HEK293 (cell line): ENCODE measurements at regions not wholly inside any gene's neighbourhood (a gene's known extent, or its start where the extent isn't known, plus 50 kb on each side); places are given as distances from the start of the nearest gene placed in this dataset.

Source experiments
- CTCF ChIA-PET: fragments of 350-600 bp; formaldehyde crosslinking; extraction: SDS; loops from one replicate; lab custom pipeline; 2021; ENCODE audit warnings: antibody characterized with exemption; lab: Yijun Ruan, JAX
- POLR2A ChIA-PET: fragments of 300-600 bp; formaldehyde crosslinking; extraction: SDS; loops from one replicate; lab custom pipeline; 2020; ENCODE audit warnings: antibody characterized with exemption, inconsistent platforms; lab: Yijun Ruan, JAX
- H3K27ac ChIP-seq: fragments of 200-500 bp; sonication (Bioruptor generic); 2 replicates; pipeline ENCODE4 v1.5.1; 2014; ENCODE audit warnings: low read depth, low read length, control low read depth, inconsistent platforms; ENCODE audit errors: extremely low read depth
- H3K36me3 ChIP-seq, 2 experiments: fragments of 200-500 bp in 1 of 2; sonication (Bioruptor generic) in 1 of 2; 1 replicate in 1 of 2; 2 replicates in 1 of 2; pipeline ENCODE4 v1.5.1; 2014 to 2017; ENCODE audit warnings: inconsistent platforms in 2 of 2, low read length in 2 of 2; ENCODE audit not compliant: control insufficient read depth in 2 of 2, insufficient read depth in 1 of 2
- H3K4me1 ChIP-seq: fragments of 200-500 bp; sonication (Bioruptor generic); 2 replicates; pipeline ENCODE4 v1.5.1; 2014; ENCODE audit warnings: mild to moderate bottlenecking, low read length, inconsistent platforms; ENCODE audit not compliant: control insufficient read depth, insufficient read depth
- H3K4me3 ChIP-seq: 2 replicates; pipeline ENCODE4 v1.5.1; 2011; ENCODE audit warnings: low read depth, mild to moderate bottlenecking, control low read depth, low read length, moderate library complexity
- H3K9me3 ChIP-seq: fragments of 200-500 bp; sonication (Bioruptor generic); 2 replicates; pipeline ENCODE4 v1.5.1; 2014; ENCODE audit warnings: low read depth, low read length, inconsistent platforms; ENCODE audit not compliant: control insufficient read depth, insufficient read depth
- AEBP2 ChIP-seq: fragments of 450-650 bp; formaldehyde crosslinking; IDR thresholded peaks from 2 replicates; pipeline ENCODE4 v1.5.1; 2016; ENCODE audit warnings: missing biosample characterization, missing genetic modification characterization, borderline replicate concordance
- EGR2 ChIP-seq: fragments of 450-650 bp; formaldehyde crosslinking; IDR thresholded peaks from 2 replicates; pipeline ENCODE4 v1.5.1; 2016; ENCODE audit warnings: low read depth, missing biosample characterization, missing genetic modification characterization
- IKZF3 ChIP-seq: fragments of 450-650 bp; IDR thresholded peaks from 2 replicates; pipeline ENCODE4 v1.5.0; 2018; ENCODE audit warnings: missing biosample characterization, mild to moderate bottlenecking, missing genetic modification characterization, moderate library complexity
- MYNN ChIP-seq: fragments of 450-650 bp; formaldehyde crosslinking; IDR thresholded peaks from 2 replicates; pipeline ENCODE4 v1.5.1; 2016; ENCODE audit warnings: missing biosample characterization, missing genetic modification characterization, borderline replicate concordance
- PRDM10 ChIP-seq: fragments of 450-650 bp; formaldehyde crosslinking; IDR thresholded peaks from 2 replicates; pipeline ENCODE4 v1.5.1; 2016; ENCODE audit warnings: missing biosample characterization, missing genetic modification characterization
- SETDB1 ChIP-seq: IDR thresholded peaks from one replicate; pipeline ENCODE4 v1.6.1; 2017; ENCODE audit warnings: mild to moderate bottlenecking, low read length, moderate library complexity, mixed read lengths; ENCODE audit not compliant: insufficient read length
- SP2 ChIP-seq: fragments of 450-650 bp; formaldehyde crosslinking; IDR thresholded peaks from 2 replicates; pipeline ENCODE4 v1.5.1; 2016; ENCODE audit warnings: missing biosample characterization, missing genetic modification characterization
- SP3 ChIP-seq: fragments of 450-650 bp; formaldehyde crosslinking; IDR thresholded peaks from 2 replicates; pipeline ENCODE4 v1.5.1; 2016; ENCODE audit warnings: missing biosample characterization, missing genetic modification characterization
- YY2 ChIP-seq: fragments of 450-650 bp; formaldehyde crosslinking; IDR thresholded peaks from 2 replicates; pipeline ENCODE4 v1.5.1; 2016; ENCODE audit warnings: missing biosample characterization, missing genetic modification characterization
- ZBTB10 ChIP-seq: fragments of 450-650 bp; formaldehyde crosslinking; IDR thresholded peaks from 2 replicates; pipeline ENCODE4 v1.5.1; 2016; ENCODE audit warnings: missing biosample characterization, missing genetic modification characterization
- ZBTB6 ChIP-seq: fragments of 450-650 bp; formaldehyde crosslinking; IDR thresholded peaks from 2 replicates; pipeline ENCODE4 v1.5.1; 2017; ENCODE audit warnings: missing biosample characterization, missing genetic modification characterization
- ZBTB8A ChIP-seq: fragments of 450-650 bp; formaldehyde crosslinking; IDR thresholded peaks from 2 replicates; pipeline ENCODE4 v1.5.1; 2016; ENCODE audit warnings: missing biosample characterization, missing genetic modification characterization
- ZFP3 ChIP-seq: fragments of 450-650 bp; formaldehyde crosslinking; IDR thresholded peaks from 2 replicates; pipeline ENCODE4 v1.5.1; 2016; ENCODE audit warnings: low read depth, missing biosample characterization, missing genetic modification characterization
- ZNF140 ChIP-seq: fragments of 450-650 bp; formaldehyde crosslinking; IDR thresholded peaks from 2 replicates; pipeline ENCODE4 v1.5.1; 2016; ENCODE audit warnings: missing biosample characterization, missing genetic modification characterization
- ZNF157 ChIP-seq: fragments of 450-650 bp; formaldehyde crosslinking; IDR thresholded peaks from 2 replicates; pipeline ENCODE4 v1.5.1; 2016; ENCODE audit warnings: missing biosample characterization, missing genetic modification characterization
- ZNF2 ChIP-seq: fragments of 450-650 bp; formaldehyde crosslinking; IDR thresholded peaks from 2 replicates; pipeline ENCODE4 v1.5.1; 2016; ENCODE audit warnings: missing biosample characterization, missing genetic modification characterization
- ZNF280C ChIP-seq: fragments of 450-650 bp; formaldehyde crosslinking; IDR thresholded peaks from 2 replicates; pipeline ENCODE4 v1.5.1; 2016; ENCODE audit warnings: missing biosample characterization, missing genetic modification characterization
- ZNF292 ChIP-seq: fragments of 450-650 bp; formaldehyde crosslinking; IDR thresholded peaks from 2 replicates; pipeline ENCODE4 v1.5.1; 2016; ENCODE audit warnings: low read depth, missing biosample characterization, missing genetic modification characterization, borderline replicate concordance
- ZNF302 ChIP-seq: fragments of 450-650 bp; formaldehyde crosslinking; IDR thresholded peaks from 2 replicates; pipeline ENCODE4 v1.5.1; 2016; ENCODE audit warnings: missing biosample characterization, missing genetic modification characterization, low read depth
- ZNF366 ChIP-seq: fragments of 450-650 bp; formaldehyde crosslinking; conservative IDR thresholded peaks from 2 replicates; pipeline ENCODE4 v1.5.1; 2016; ENCODE audit warnings: missing biosample characterization, missing genetic modification characterization
- ZNF501 ChIP-seq: fragments of 450-650 bp; formaldehyde crosslinking; IDR thresholded peaks from 2 replicates; pipeline ENCODE4 v1.5.1; 2016; ENCODE audit warnings: missing biosample characterization, missing genetic modification characterization
- ZNF549 ChIP-seq: fragments of 450-650 bp; IDR thresholded peaks from 2 replicates; pipeline ENCODE4 v1.5.1; 2018; ENCODE audit warnings: missing biosample characterization, missing genetic modification characterization, mild to moderate bottlenecking, inconsistent platforms, moderate library complexity
- ZNF585B ChIP-seq: fragments of 450-650 bp; formaldehyde crosslinking; IDR thresholded peaks from 2 replicates; pipeline ENCODE4 v1.5.1; 2016; ENCODE audit warnings: missing biosample characterization, missing genetic modification characterization
- ZNF626 ChIP-seq: fragments of 450-650 bp; sonication (Bioruptor Pico); formaldehyde crosslinking; IDR thresholded peaks from 2 replicates; pipeline ENCODE4 v1.5.1; 2018; ENCODE audit warnings: missing biosample characterization, missing genetic modification characterization, inconsistent platforms
- ZNF707 ChIP-seq: fragments of 450-650 bp; formaldehyde crosslinking; IDR thresholded peaks from 2 replicates; pipeline ENCODE4 v1.5.1; 2016; ENCODE audit warnings: missing biosample characterization, missing genetic modification characterization
- ZNF837 ChIP-seq: fragments of 450-650 bp; formaldehyde crosslinking; IDR thresholded peaks from 2 replicates; pipeline ENCODE4 v1.5.1; 2016; ENCODE audit warnings: missing biosample characterization, missing genetic modification characterization

GRCh38 chr5:117433818-117434217 lies 859.2 kb upstream of the SEMA6A start:
- CTCF ChIA-PET, result interaction anchor here (0.5 to 1.6 kb wide), 2 partner anchors 21 to 123 kb away, joined by 3 to 5 read pairs; no protein-coding TSS in a partner anchor
- Histone ChIP-seq H3K4me1 (no peaks in the 10 kb centered on the region), H3K27ac (no peak overlapping the region), H3K36me3 (no peaks in the 10 kb centered on the region), H3K9me3 (no peaks in the 10 kb centered on the region), H3K4me3 (no peak overlapping the region)
- TF ChIP-seq ZBTB10 (tag by site-specific recombination) (no peak), ZNF302 (tag by site-specific recombination) (no peak), ZNF837 (tag by site-specific recombination) (no peak), SP3 (tag by site-specific recombination) (no peak), ZNF501 (no peak), AEBP2 (tag by site-specific recombination) (no peak), ZNF2 (tag by site-specific recombination) (no peak), PRDM10 (tag by site-specific recombination) (no peak), SP2 (tag by site-specific recombination) (no peak), ZNF140 (tag by site-specific recombination) (no peak), ZNF585B (no peak), ZNF157 (tag by site-specific recombination) (no peak), SETDB1 (no peak), ZNF280C (tag by site-specific recombination) (no peak), ZNF626 (tag by site-specific recombination) (no peak)
- POLR2A ChIA-PET, result no interaction called here

- Histone ChIP-seq H3K9me3 (no peaks in the 10 kb centered on the region), H3K36me3 (no peaks in the 10 kb centered on the region), H3K4me1 (no peaks in the 10 kb centered on the region), H3K27ac (no peak overlapping the region), H3K4me3 (no peak overlapping the region)
- CTCF ChIA-PET, result no interaction called here
- POLR2A ChIA-PET, result no interaction called here
- no peak for TF ChIP-seq YY2 (tag by site-specific recombination)
- no peak for TF ChIP-seq IKZF3 (tag by site-specific recombination)
- no peak for TF ChIP-seq ZNF292
- TF ChIP-seq ZBTB8A, result no peak
- TF ChIP-seq ZNF302 (tag by site-specific recombination), result no peak
- TF ChIP-seq EGR2, result no peak
- TF ChIP-seq ZFP3 (tag by site-specific recombination), result no peak
- TF ChIP-seq ZNF707, result no peak
- no peak for TF ChIP-seq ZBTB6 (tag by site-specific recombination)
- no peak for TF ChIP-seq ZNF549
- TF ChIP-seq MYNN (tag by site-specific recombination), result no peak
- TF ChIP-seq ZNF366 (tag by site-specific recombination), result no peak
These were observed 856.5 kb upstream of the SEMA6A start for GRCh38 chr5:117431091-117431490.
